B cell (primary cell): ENCODE measurements at regions not wholly inside any gene's neighbourhood (a gene's known extent, or its start where the extent isn't known, plus 50 kb on each side); places are given as distances from the start of the nearest gene placed in this dataset.
A peak's percentile ranks its signal among the peaks of the same experiment; 100 is the strongest.

Experiments used
- ATAC-seq: fragments of 200-7000 bp; cut with Tn5 transposase; one replicate; pipeline ENCODE4 v1.10.0; 2021; ENCODE audit warnings: low read depth, mild to moderate bottlenecking, moderate number of reproducible peaks, moderate library complexity
- CTCF ChIA-PET: fragments of 350-600 bp; sonication (Branson Sonifier 250); formaldehyde crosslinking; loops from one replicate; lab custom pipeline; 2021; ENCODE audit warnings: antibody characterized with exemption, inconsistent platforms; lab: Charles Lee
- POLR2A ChIA-PET: fragments of 350-600 bp; sonication (Branson Sonifier 250); formaldehyde crosslinking; loops from one replicate; lab custom pipeline; 2021; ENCODE audit warnings: antibody characterized with exemption; lab: Charles Lee
- DNase-seq: peaks from one replicate; pipeline ENCODE4 v3.0.0; 2013
- H2AFZ ChIP-seq: 2 replicates; pipeline ENCODE4 v1.6.1; 2012; ENCODE audit warnings: mild to moderate bottlenecking, low read depth, low read length; ENCODE audit not compliant: insufficient read depth, poor library complexity, severe bottlenecking
- H3K27ac ChIP-seq, 2 donors: 1 replicate in 1 of 2; 2 replicates in 1 of 2; pipeline ENCODE4 v1.5.1; 2012 to 2013; ENCODE audit warnings: low read length in 2 of 2, mild to moderate bottlenecking in 2 of 2, moderate library complexity in 1 of 2
- H3K27me3 ChIP-seq, 4 experiments: fragments of 200-600 bp in 1 of 4; sonication (generic) in 1 of 4; replicated peaks in 1 of 4; 1 replicate in 2 of 4; 2 replicates in 2 of 4; pipeline versions ENCODE4 v1.6.1 to v1.7.0; 2013 to 2016; ENCODE audit warnings: low read length in 3 of 4, mild to moderate bottlenecking in 2 of 4, mixed read lengths in 1 of 4, moderate library complexity in 1 of 4; ENCODE audit not compliant: insufficient read depth in 4 of 4, control insufficient read depth in 3 of 4; ENCODE audit errors: control extremely low read depth in 1 of 4
- H3K36me3 ChIP-seq, 2 experiments: replicated peaks in 1 of 2; 1 replicate in 1 of 2; 2 replicates in 1 of 2; pipeline versions ENCODE4 v1.6.1 to v1.7.1; 2013; ENCODE audit warnings: low read length in 1 of 2; ENCODE audit not compliant: insufficient read depth in 2 of 2, control insufficient read depth in 1 of 2; ENCODE audit errors: control extremely low read depth in 1 of 2, extremely low read depth in 1 of 2
- H3K4me1 ChIP-seq, 2 donors: fragments of 200-600 bp in 1 of 2; sonication (generic) in 1 of 2; 1 replicate in 1 of 2; 2 replicates in 1 of 2; pipeline versions ENCODE4 v1.5.1 to v1.6.1; 2013 to 2017; ENCODE audit warnings: low read length in 2 of 2; ENCODE audit not compliant: control insufficient read depth in 2 of 2, insufficient read depth in 2 of 2
- H3K4me2 ChIP-seq: replicated peaks from 2 replicates; pipeline ENCODE3; 2012; ENCODE audit warnings: mild to moderate bottlenecking, low read depth, low read length; ENCODE audit not compliant: poor library complexity, severe bottlenecking
- H3K4me3 ChIP-seq, 5 experiments: fragments of 200-600 bp in 1 of 5; sonication (generic) in 1 of 5; 1 replicate in 3 of 5; 2 replicates in 2 of 5; pipeline versions ENCODE4 v1.5.1 to v1.7.0; 2011 to 2016; ENCODE audit warnings: low read length in 4 of 5, mild to moderate bottlenecking in 4 of 5, low read depth in 2 of 5, control low read depth in 1 of 5, moderate library complexity in 1 of 5; ENCODE audit not compliant: insufficient read depth in 1 of 5; ENCODE audit errors: control extremely low read depth in 1 of 5, extremely low read depth in 1 of 5
- H3K79me2 ChIP-seq: fragments of 200-600 bp; sonication (generic); one replicate; pipeline ENCODE4 v1.6.0; 2016; ENCODE audit warnings: low read length; ENCODE audit not compliant: control insufficient read depth, insufficient read depth
- H3K9ac ChIP-seq: fragments of 200-600 bp; sonication (generic); 2 replicates; pipeline ENCODE4 v1.6.1; 2017; ENCODE audit warnings: mild to moderate bottlenecking, low read length, moderate library complexity
- H3K9me3 ChIP-seq, 3 donors: one replicate each; pipeline versions ENCODE4 v1.6.1 to v1.7.1; 2013; ENCODE audit warnings: low read length in 2 of 3; ENCODE audit not compliant: control insufficient read depth in 2 of 3, insufficient read depth in 1 of 3; ENCODE audit errors: control extremely low read depth in 1 of 3
- H4K20me1 ChIP-seq: 2 replicates; pipeline ENCODE4 v1.6.0; 2012; ENCODE audit warnings: mild to moderate bottlenecking, low read length; ENCODE audit not compliant: insufficient read depth, control insufficient read depth, poor library complexity, severe bottlenecking
- H3K27ac Mint-ChIP-seq: one replicate; pipeline ENCODE4 v1.8.0; 2021; ENCODE audit warnings: mixed read lengths
- H3K27me3 Mint-ChIP-seq: one replicate; pipeline ENCODE4 v1.8.0; 2021; ENCODE audit warnings: mixed read lengths
- H3K4me1 Mint-ChIP-seq: one replicate; pipeline ENCODE4 v1.8.0; 2021; ENCODE audit warnings: mixed read lengths
- H3K4me3 Mint-ChIP-seq: one replicate; pipeline ENCODE4 v1.8.0; 2021; ENCODE audit warnings: mixed read lengths
- H3K9me3 Mint-ChIP-seq: one replicate; pipeline ENCODE4 v1.8.0; 2022; ENCODE audit warnings: mixed read lengths; ENCODE audit not compliant: insufficient read depth
- CTCF ChIP-seq: fragments of 200-600 bp; IDR thresholded peaks from one replicate; pipeline ENCODE4 v1.8.0; 2022; ENCODE audit warnings: antibody characterized with exemption, mild to moderate bottlenecking
- EZH2 ChIP-seq: IDR thresholded peaks from 2 replicates; pipeline ENCODE4 v1.6.1; 2012; ENCODE audit warnings: borderline replicate concordance, low read depth, mild to moderate bottlenecking, moderate library complexity, low read length; ENCODE audit not compliant: insufficient read depth, poor library complexity, severe bottlenecking
- WGBS: methylation state at CpG from one replicate; pipeline ENCODE4 v1.1.5; 2013; ENCODE audit warnings: missing lambda C conversion rate; ENCODE audit not compliant: insufficient coverage; 5-methylcytosine and 5-hydroxymethylcytosine counted together
- intact Hi-C: fragments of 100-400 bp; cut with micrococcal nuclease; formaldehyde crosslinking; loops from one replicate; pipeline ENCODE4 v1.10.0; 2022

- ChIA-PET CTCF (interaction anchor here (0.6 kb wide), 1 partner anchor 534 kb away, joined by 4 read pairs; no protein-coding TSS in a partner anchor), POLR2A (no interaction called here)
- Mint-ChIP-seq H3K27ac (no peak overlapping the region), H3K27me3 (no peaks in the 10 kb centered on the region), H3K4me1 (no peaks in the 10 kb centered on the region), H3K9me3 (peaks cover 3% of the 10 kb centered on the region), H3K4me3 (no peak overlapping the region)
- H3K36me3 ChIP-seq = no peaks in the 10 kb centered on the region
- no peaks in the 10 kb centered on the region for H3K79me2 ChIP-seq
- ATAC-seq (no peak), DNase-seq (no peak)
- H4K20me1 ChIP-seq = no peaks in the 10 kb centered on the region
- H3K9ac ChIP-seq = no peak overlapping the region
- no peaks in the 10 kb centered on the region for H3K9me3 ChIP-seq
- TF ChIP-seq CTCF (peak; percentile 18), EZH2 (no peak)
- H3K4me3 ChIP-seq = no peak overlapping the region
- 65% methylated on average over 4 of the region's 7 CpGs for WGBS
- no peak overlapping the region for H3K27ac ChIP-seq
- H3K4me1 ChIP-seq = no peaks in the 10 kb centered on the region
- H2AFZ ChIP-seq = no peak overlapping the region
- no peaks in the 10 kb centered on the region for H3K27me3 ChIP-seq
- intact Hi-C loops = no loop called here
- H3K4me2 ChIP-seq = no peak overlapping the region
Observed at GRCh38 chr2:117470311-117471095, 344.0 kb upstream of the DDX18 start.

- Histone ChIP-seq H3K9me3 (peaks cover 0 to 15% (median 5%) of the 10 kb centered on the region in 3 donors), H3K4me1 (no peaks in the 10 kb centered on the region), H3K4me3 (no peak overlapping the region), H3K27me3 (no peaks in the 10 kb centered on the region), H2AFZ (no peak overlapping the region), H3K4me2 (no peak overlapping the region), H3K27ac (no peak overlapping the region), H3K79me2 (no peaks in the 10 kb centered on the region), H4K20me1 (no peaks in the 10 kb centered on the region), H3K36me3 (no peaks in the 10 kb centered on the region), H3K9ac (no peak overlapping the region)
- WGBS = 33% methylated on average over 1 of the region's 1 CpG
- no peak for ATAC-seq
- H3K27me3 Mint-ChIP-seq = no peaks in the 10 kb centered on the region
- peaks cover 19% of the 10 kb centered on the region for H3K9me3 Mint-ChIP-seq
- H3K4me3 Mint-ChIP-seq = no peak overlapping the region
- ChIA-PET CTCF (no interaction called here), POLR2A (no interaction called here)
- H3K27ac Mint-ChIP-seq = no peak overlapping the region
- H3K4me1 Mint-ChIP-seq = no peaks in the 10 kb centered on the region
- intact Hi-C loops = no loop called here
- no peak for TF ChIP-seq CTCF
- no peak for TF ChIP-seq EZH2
- DNase-seq = no peak
Observed at GRCh38 chr2:117481608-117482007, 332.9 kb upstream of the DDX18 start.
